ENCODE measurements at regions not wholly inside any gene's neighbourhood (a gene's known extent, or its start where the extent isn't known, plus 50 kb on each side); places are given as distances from the start of the nearest gene placed in this dataset.

GRCh38 chr4:166585491-166585890 lies 648.8 kb downstream of the SPOCK3 start:
- no peaks in the 10 kb centered on the region for H3K27me3 ChIP-seq (ENCODE audit: insufficient read depth, low read length, poor library complexity, severe bottlenecking)
- no peaks in the 10 kb centered on the region for H3F3A ChIP-seq (ENCODE audit: low read depth)
- TF ChIP-seq, protein P1, sequence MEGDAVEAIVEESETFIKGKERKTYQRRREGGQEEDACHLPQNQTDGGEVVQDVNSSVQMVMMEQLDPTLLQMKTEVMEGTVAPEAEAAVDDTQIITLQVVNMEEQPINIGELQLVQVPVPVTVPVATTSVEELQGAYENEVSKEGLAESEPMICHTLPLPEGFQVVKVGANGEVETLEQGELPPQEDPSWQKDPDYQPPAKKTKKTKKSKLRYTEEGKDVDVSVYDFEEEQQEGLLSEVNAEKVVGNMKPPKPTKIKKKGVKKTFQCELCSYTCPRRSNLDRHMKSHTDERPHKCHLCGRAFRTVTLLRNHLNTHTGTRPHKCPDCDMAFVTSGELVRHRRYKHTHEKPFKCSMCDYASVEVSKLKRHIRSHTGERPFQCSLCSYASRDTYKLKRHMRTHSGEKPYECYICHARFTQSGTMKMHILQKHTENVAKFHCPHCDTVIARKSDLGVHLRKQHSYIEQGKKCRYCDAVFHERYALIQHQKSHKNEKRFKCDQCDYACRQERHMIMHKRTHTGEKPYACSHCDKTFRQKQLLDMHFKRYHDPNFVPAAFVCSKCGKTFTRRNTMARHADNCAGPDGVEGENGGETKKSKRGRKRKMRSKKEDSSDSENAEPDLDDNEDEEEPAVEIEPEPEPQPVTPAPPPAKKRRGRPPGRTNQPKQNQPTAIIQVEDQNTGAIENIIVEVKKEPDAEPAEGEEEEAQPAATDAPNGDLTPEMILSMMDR (conservative IDR thresholded peaks at IDR 0.05; ENCODE audit: low read length), result no peak
- no peak for TF ChIP-seq EZH2phosphoT487 (IDR thresholded peaks at IDR 0.05; ENCODE audit: borderline replicate concordance)
- H3K36me3 ChIP-seq (ENCODE audit: insufficient read depth, low read length), result no peaks in the 10 kb centered on the region
- H3K4me1 ChIP-seq (ENCODE audit: insufficient read depth, low read length, poor library complexity, severe bottlenecking), result no peaks in the 10 kb centered on the region
- no peak overlapping the region for H3K4me3 ChIP-seq (ENCODE audit: low read length, poor library complexity, severe bottlenecking)
- no peak overlapping the region for H2AFZ ChIP-seq (ENCODE audit: low read length)
- no peaks in the 10 kb centered on the region for H4K20me1 ChIP-seq (ENCODE audit: insufficient read depth, low read length, poor library complexity, severe bottlenecking)
- H3K4me2 ChIP-seq (ENCODE audit: low read depth, low read length, poor library complexity, severe bottlenecking), result no peak overlapping the region
- H3K9me2 ChIP-seq (replicated peaks; ENCODE audit: low read depth, low read length), result no peaks in the 10 kb centered on the region
- H3K9ac ChIP-seq (ENCODE audit: low read depth, low read length, poor library complexity, severe bottlenecking), result no peak overlapping the region
- no peaks in the 10 kb centered on the region for H3K79me2 ChIP-seq (ENCODE audit: insufficient read depth, low read length)
- no peaks in the 10 kb centered on the region for H3K9me3 ChIP-seq (ENCODE audit: insufficient read depth, low read depth, low read length)

- TF ChIP-seq, protein P1 (conservative IDR thresholded peaks at IDR 0.05; ENCODE audit: low read length), result peak; percentile 81
- TF ChIP-seq EZH2phosphoT487 (IDR thresholded peaks at IDR 0.05; ENCODE audit: borderline replicate concordance), result no peak
- no peak overlapping the region for H3K4me2 ChIP-seq (ENCODE audit: low read depth, low read length, poor library complexity, severe bottlenecking)
- H3F3A ChIP-seq (ENCODE audit: low read depth), result no peaks in the 10 kb centered on the region
- H4K20me1 ChIP-seq (ENCODE audit: insufficient read depth, low read length, poor library complexity, severe bottlenecking), result no peaks in the 10 kb centered on the region
- H3K9ac ChIP-seq (ENCODE audit: low read depth, low read length, poor library complexity, severe bottlenecking), result no peak overlapping the region
- H3K9me3 ChIP-seq (ENCODE audit: insufficient read depth, low read depth, low read length), result no peaks in the 10 kb centered on the region
- no peaks in the 10 kb centered on the region for H3K9me2 ChIP-seq (replicated peaks; ENCODE audit: low read depth, low read length)
- H2AFZ ChIP-seq (ENCODE audit: low read length), result no peak overlapping the region
- no peaks in the 10 kb centered on the region for H3K79me2 ChIP-seq (ENCODE audit: insufficient read depth, low read length)
- no peaks in the 10 kb centered on the region for H3K36me3 ChIP-seq (ENCODE audit: insufficient read depth, low read length)
- H3K4me1 ChIP-seq (ENCODE audit: insufficient read depth, low read length, poor library complexity, severe bottlenecking), result no peaks in the 10 kb centered on the region
- H3K27me3 ChIP-seq (ENCODE audit: insufficient read depth, low read length, poor library complexity, severe bottlenecking), result no peaks in the 10 kb centered on the region
- H3K4me3 ChIP-seq (ENCODE audit: low read length, poor library complexity, severe bottlenecking), result no peak overlapping the region
Observed at GRCh38 chr4:166594326-166594946, 639.9 kb downstream of the SPOCK3 start.

GRCh38 chr4:166600264-166600663 lies 634.0 kb downstream of the SPOCK3 start:
- no peaks in the 10 kb centered on the region for H3K36me3 ChIP-seq (ENCODE audit: insufficient read depth, low read length)
- TF ChIP-seq, protein P1 (conservative IDR thresholded peaks at IDR 0.05; ENCODE audit: low read length), result no peak
- TF ChIP-seq EZH2phosphoT487 (IDR thresholded peaks at IDR 0.05; ENCODE audit: borderline replicate concordance), result no peak

More at GRCh38 chr4:166600264-166600663, 634.0 kb downstream of the SPOCK3 start:
- Histone ChIP-seq H3F3A (ENCODE audit: low read depth) (no peaks in the 10 kb centered on the region), H3K9me2 (replicated peaks; ENCODE audit: low read depth, low read length) (no peaks in the 10 kb centered on the region), H3K4me1 (ENCODE audit: insufficient read depth, low read length, poor library complexity, severe bottlenecking) (no peaks in the 10 kb centered on the region), H3K4me3 (ENCODE audit: low read length, poor library complexity, severe bottlenecking) (no peak overlapping the region), H3K27me3 (ENCODE audit: insufficient read depth, low read length, poor library complexity, severe bottlenecking) (no peaks in the 10 kb centered on the region), H3K79me2 (ENCODE audit: insufficient read depth, low read length) (no peaks in the 10 kb centered on the region), H3K4me2 (ENCODE audit: low read depth, low read length, poor library complexity, severe bottlenecking) (no peak overlapping the region), H2AFZ (ENCODE audit: low read length) (no peak overlapping the region), H3K9me3 (ENCODE audit: insufficient read depth, low read depth, low read length) (no peaks in the 10 kb centered on the region), H4K20me1 (ENCODE audit: insufficient read depth, low read length, poor library complexity, severe bottlenecking) (no peaks in the 10 kb centered on the region), H3K9ac (ENCODE audit: low read depth, low read length, poor library complexity, severe bottlenecking) (no peak overlapping the region)
